H9 (cell line): ENCODE measurements at regions not wholly inside any gene's neighbourhood (a gene's known extent, or its start where the extent isn't known, plus 50 kb on each side); places are given as distances from the start of the nearest gene placed in this dataset.

Experiments used
- DNase-seq: peaks from one replicate; pipeline ENCODE4 v3.0.0-alpha.2; 2017
- H2AFZ ChIP-seq: one replicate; pipeline ENCODE4 v1.6.1; 2013; ENCODE audit warnings: mild to moderate bottlenecking, low read length, control low read depth, moderate library complexity
- H2AK5ac ChIP-seq: 2 replicates; pipeline ENCODE4 v1.6.1; 2013; ENCODE audit warnings: low read length, control low read depth, mixed read lengths; ENCODE audit not compliant: insufficient read length
- H2BK120ac ChIP-seq: one replicate; pipeline ENCODE4 v1.6.1; 2013; ENCODE audit warnings: low read depth, mild to moderate bottlenecking, low read length, control low read depth, inconsistent platforms; ENCODE audit not compliant: poor library complexity, severe bottlenecking
- H2BK12ac ChIP-seq: 2 replicates; pipeline ENCODE4 v1.6.1; 2013; ENCODE audit warnings: low read length, control low read depth, mixed read lengths, low read depth; ENCODE audit not compliant: insufficient read length
- H2BK15ac ChIP-seq: 2 replicates; pipeline ENCODE4 v1.6.1; 2013; ENCODE audit warnings: low read depth, low read length, control low read depth
- H2BK20ac ChIP-seq: one replicate; pipeline ENCODE4 v1.6.1; 2013; ENCODE audit warnings: low read depth, mild to moderate bottlenecking, low read length, control low read depth, inconsistent platforms; ENCODE audit not compliant: poor library complexity, severe bottlenecking
- H2BK5ac ChIP-seq: 2 replicates; pipeline ENCODE4 v1.6.1; 2013; ENCODE audit warnings: low read length, control low read depth, mixed read lengths; ENCODE audit not compliant: insufficient read length
- H3K14ac ChIP-seq: 2 replicates; pipeline ENCODE4 v1.6.1; 2013; ENCODE audit warnings: low read length, control low read depth; ENCODE audit not compliant: insufficient read depth
- H3K18ac ChIP-seq: 2 replicates; pipeline ENCODE4 v1.6.1; 2013; ENCODE audit warnings: low read depth, mild to moderate bottlenecking, mixed read lengths, low read length, control low read depth; ENCODE audit not compliant: insufficient read length
- H3K23ac ChIP-seq: 2 replicates; pipeline ENCODE4 v1.6.1; 2013; ENCODE audit warnings: low read length, control low read depth, mixed read lengths, low read depth; ENCODE audit not compliant: insufficient read length
- H3K23me2 ChIP-seq: 2 replicates; pipeline ENCODE4 v1.6.1; 2013; ENCODE audit warnings: low read depth, mild to moderate bottlenecking, mixed read lengths, low read length, control low read depth; ENCODE audit not compliant: insufficient read length, poor library complexity, severe bottlenecking
- H3K27ac ChIP-seq: 2 replicates; pipeline ENCODE4 v1.5.1; 2013; ENCODE audit warnings: low read length, control low read depth, mixed read lengths, low read depth; ENCODE audit not compliant: insufficient read length
- H3K27me3 ChIP-seq: 2 replicates; pipeline ENCODE4 v1.6.1; 2013; ENCODE audit warnings: low read length, control low read depth, inconsistent platforms; ENCODE audit not compliant: insufficient read depth
- H3K4ac ChIP-seq: 2 replicates; pipeline ENCODE4 v1.6.1; 2013; ENCODE audit warnings: low read depth, mild to moderate bottlenecking, control low read depth, inconsistent platforms, low read length, moderate library complexity
- H3K4me1 ChIP-seq: 2 replicates; pipeline ENCODE4 v1.6.1; 2013; ENCODE audit warnings: low read length, control low read depth, inconsistent platforms; ENCODE audit not compliant: insufficient read depth
- H3K4me2 ChIP-seq: 2 replicates; pipeline ENCODE4 v1.6.1; 2013; ENCODE audit warnings: low read length, control low read depth, mixed read lengths; ENCODE audit not compliant: insufficient read length, insufficient read depth
- H3K56ac ChIP-seq: 2 replicates; pipeline ENCODE4 v1.6.1; 2013; ENCODE audit warnings: low read depth, mild to moderate bottlenecking, mixed read lengths, low read length, control low read depth; ENCODE audit not compliant: insufficient read length
- H3K79me1 ChIP-seq: 2 replicates; pipeline ENCODE4 v1.6.1; 2013; ENCODE audit warnings: low read depth, mild to moderate bottlenecking, moderate library complexity, low read length, control low read depth, inconsistent platforms; ENCODE audit not compliant: insufficient read depth, poor library complexity, severe bottlenecking
- H3K79me2 ChIP-seq: 2 replicates; pipeline ENCODE4 v1.6.1; 2013; ENCODE audit warnings: low read length, control low read depth, inconsistent platforms; ENCODE audit not compliant: insufficient read depth
- H3K9ac ChIP-seq: 2 replicates; pipeline ENCODE4 v1.6.1; 2013; ENCODE audit warnings: low read length, control low read depth, mixed read lengths; ENCODE audit not compliant: insufficient read length; ENCODE audit errors: extremely low read depth
- H3K9me3 ChIP-seq: one replicate; pipeline ENCODE4 v1.6.1; 2013; ENCODE audit warnings: low read depth, low read length, inconsistent platforms; ENCODE audit not compliant: control insufficient read depth
- H3T11ph ChIP-seq: one replicate; pipeline ENCODE4 v1.6.1; 2013; ENCODE audit warnings: mild to moderate bottlenecking, low read length, control low read depth, inconsistent platforms
- H4K20me1 ChIP-seq: one replicate; pipeline ENCODE4 v1.6.1; 2013; ENCODE audit not compliant: control insufficient read depth, insufficient read length, insufficient read depth
- H4K5ac ChIP-seq: 2 replicates; pipeline ENCODE4 v1.6.1; 2013; ENCODE audit warnings: low read depth, mild to moderate bottlenecking, mixed read lengths, low read length, control low read depth; ENCODE audit not compliant: insufficient read length
- H4K8ac ChIP-seq: replicated peaks from 2 replicates; pipeline ENCODE4 v1.6.1; 2013; ENCODE audit warnings: low read length, control low read depth, mixed read lengths, low read depth; ENCODE audit not compliant: insufficient read length
- H4K91ac ChIP-seq: 2 replicates; pipeline ENCODE4 v1.6.1; 2013; ENCODE audit warnings: low read depth, mild to moderate bottlenecking, moderate library complexity, mixed read lengths, low read length, control low read depth; ENCODE audit not compliant: insufficient read length
- H3K27ac Mint-ChIP-seq, 3 experiments: 2 replicates in 2 of 3; 3 replicates in 1 of 3; pipeline ENCODE4 v1.8.0; 2020 to 2021; ENCODE audit warnings: mixed read lengths in 3 of 3, mild to moderate bottlenecking in 1 of 3, moderate library complexity in 1 of 3
- H3K27me3 Mint-ChIP-seq: 2 replicates; pipeline ENCODE4 v1.8.0; 2021; ENCODE audit warnings: low read depth, mild to moderate bottlenecking, moderate library complexity, mixed read lengths
- H3K36me3 Mint-ChIP-seq, 3 experiments: 2 replicates in 2 of 3; 3 replicates in 1 of 3; pipeline ENCODE4 v1.8.0; 2020 to 2021; ENCODE audit warnings: low read depth in 3 of 3, mixed read lengths in 3 of 3; ENCODE audit not compliant: insufficient read depth in 1 of 3
- H3K4me1 Mint-ChIP-seq, 2 experiments: 2 replicates each; pipeline ENCODE4 v1.8.0; 2020; ENCODE audit warnings: mixed read lengths in 2 of 2
- H3K4me3 Mint-ChIP-seq, 2 experiments: 2 replicates in 1 of 2; 3 replicates in 1 of 2; pipeline ENCODE4 v1.8.0; 2020 to 2021; ENCODE audit warnings: mild to moderate bottlenecking in 2 of 2, mixed read lengths in 2 of 2, moderate library complexity in 1 of 2
- H3K9me3 Mint-ChIP-seq, 2 experiments: 2 replicates in 1 of 2; 3 replicates in 1 of 2; pipeline ENCODE4 v1.8.0; 2020; ENCODE audit warnings: mild to moderate bottlenecking in 2 of 2, mixed read lengths in 2 of 2, moderate library complexity in 1 of 2
- WGBS: extraction: QIAGEN DNeasy Blood & Tissue Kit; methylation state at CpG from one replicate; pipeline ENCODE4 v1.1.7; 2013; ENCODE audit warnings: missing lambda C conversion rate, low lambda C conversion rate, mixed read lengths; ENCODE audit not compliant: insufficient read length; ENCODE audit errors: extremely low coverage; 5-methylcytosine and 5-hydroxymethylcytosine counted together
- TF ChIP-seq, protein P1 (sequence below): fragments of 200-600 bp; sonication (generic); conservative IDR thresholded peaks from 3 replicates; pipeline ENCODE4 v1.8.0; 2021; ENCODE audit warnings: antibody characterized with exemption, mild to moderate bottlenecking

DNA sequence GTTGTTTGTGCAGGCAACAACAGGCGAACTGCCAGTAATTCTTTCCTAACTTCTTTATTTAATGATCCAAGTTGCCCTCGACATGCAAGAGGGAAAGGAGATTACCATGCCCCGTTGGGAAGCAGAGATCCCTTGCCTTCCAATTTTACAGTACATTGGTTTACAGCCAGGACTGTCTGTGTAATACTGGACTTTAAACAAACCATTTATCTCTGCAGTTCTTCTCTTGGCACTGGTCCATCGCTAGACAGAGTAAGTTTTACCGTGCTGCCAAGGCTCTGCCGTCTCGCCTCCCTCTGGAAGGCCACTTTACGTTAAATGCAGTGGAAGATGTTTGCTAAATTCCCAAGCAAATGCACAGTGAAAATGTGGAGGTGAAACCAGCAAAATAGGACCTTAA lies 660.3 kb upstream of the PRKX start:
- Mint-ChIP-seq H3K27ac (no peak overlapping the region), H3K36me3 (peaks cover 11 to 13% (median 11%) of the 10 kb centered on the region in 3 experiments), H3K4me3 (no peak overlapping the region), H3K9me3 (peaks cover 10 to 12% of the 10 kb centered on the region in 2 experiments), H3K27me3 (no peaks in the 10 kb centered on the region), H3K4me1 (peaks cover 1 to 2% of the 10 kb centered on the region in 2 experiments)
- H4K91ac ChIP-seq: no peak overlapping the region
- no peaks in the 10 kb centered on the region for H4K20me1 ChIP-seq
- H3K23ac ChIP-seq: no peak overlapping the region
- H3K27me3 ChIP-seq: no peaks in the 10 kb centered on the region
- H3K9ac ChIP-seq: no peak overlapping the region
- no peaks in the 10 kb centered on the region for H3K23me2 ChIP-seq
- TF ChIP-seq, protein P1, sequence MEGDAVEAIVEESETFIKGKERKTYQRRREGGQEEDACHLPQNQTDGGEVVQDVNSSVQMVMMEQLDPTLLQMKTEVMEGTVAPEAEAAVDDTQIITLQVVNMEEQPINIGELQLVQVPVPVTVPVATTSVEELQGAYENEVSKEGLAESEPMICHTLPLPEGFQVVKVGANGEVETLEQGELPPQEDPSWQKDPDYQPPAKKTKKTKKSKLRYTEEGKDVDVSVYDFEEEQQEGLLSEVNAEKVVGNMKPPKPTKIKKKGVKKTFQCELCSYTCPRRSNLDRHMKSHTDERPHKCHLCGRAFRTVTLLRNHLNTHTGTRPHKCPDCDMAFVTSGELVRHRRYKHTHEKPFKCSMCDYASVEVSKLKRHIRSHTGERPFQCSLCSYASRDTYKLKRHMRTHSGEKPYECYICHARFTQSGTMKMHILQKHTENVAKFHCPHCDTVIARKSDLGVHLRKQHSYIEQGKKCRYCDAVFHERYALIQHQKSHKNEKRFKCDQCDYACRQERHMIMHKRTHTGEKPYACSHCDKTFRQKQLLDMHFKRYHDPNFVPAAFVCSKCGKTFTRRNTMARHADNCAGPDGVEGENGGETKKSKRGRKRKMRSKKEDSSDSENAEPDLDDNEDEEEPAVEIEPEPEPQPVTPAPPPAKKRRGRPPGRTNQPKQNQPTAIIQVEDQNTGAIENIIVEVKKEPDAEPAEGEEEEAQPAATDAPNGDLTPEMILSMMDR: no peak
- no peak overlapping the region for H3K18ac ChIP-seq
- H2BK12ac ChIP-seq: no peak overlapping the region
- H2BK20ac ChIP-seq: no peak overlapping the region
- H3K4me1 ChIP-seq: no peaks in the 10 kb centered on the region
- H4K5ac ChIP-seq: no peak overlapping the region
- H3K79me2 ChIP-seq: no peaks in the 10 kb centered on the region
- H2AK5ac ChIP-seq: no peak overlapping the region
- H3K9me3 ChIP-seq: no peaks in the 10 kb centered on the region
- H3K27ac ChIP-seq: no peak overlapping the region
- no peaks in the 10 kb centered on the region for H3K79me1 ChIP-seq
- H3K56ac ChIP-seq: no peak overlapping the region
- no peak overlapping the region for H3K14ac ChIP-seq
- H3K4me2 ChIP-seq: no peak overlapping the region
- no peak overlapping the region for H4K8ac ChIP-seq
- no peak overlapping the region for H3T11ph ChIP-seq
- H2BK120ac ChIP-seq: no peak overlapping the region
- H3K4ac ChIP-seq: no peak overlapping the region
- H2BK15ac ChIP-seq: no peak overlapping the region
- no peak overlapping the region for H2BK5ac ChIP-seq
- DNase-seq: no peak
- no CpG with 5 or more reads among the region's 8 CpGs for WGBS
- no peak overlapping the region for H2AFZ ChIP-seq
